ENCODE measurements at regions not wholly inside any gene's neighbourhood (a gene's known extent, or its start where the extent isn't known, plus 50 kb on each side); places are given as distances from the start of the nearest gene placed in this dataset.

GRCh38 chr2:125886153-125886552 lies 769.8 kb upstream of the GYPC start:
- no peak for DNase-seq (ENCODE audit: low spot score)
- no TSS peak for BruUV-seq (replicated peaks)
- Histone ChIP-seq H3K36me3 (ENCODE audit: insufficient read depth, low read length, poor library complexity, severe bottlenecking) (no peaks in the 10 kb centered on the region), H3K9me3 (ENCODE audit: low read depth, low read length, poor library complexity, severe bottlenecking) (peaks cover 12% of the 10 kb centered on the region), H3K27ac (ENCODE audit: low read depth, low read length, poor library complexity, severe bottlenecking) (no peak overlapping the region), H3K27me3 (replicated peaks; ENCODE audit: insufficient read depth, low read depth, low read length, poor library complexity) (no peaks in the 10 kb centered on the region), H3K4me3 (ENCODE audit: low read depth, low read length, poor library complexity, severe bottlenecking) (no peak overlapping the region), H3K4me1 (ENCODE audit: insufficient read depth, low read length, poor library complexity, severe bottlenecking) (no peaks in the 10 kb centered on the region)
- TF ChIP-seq CTCF (conservative IDR thresholded peaks at IDR 0.05; ENCODE audit: low read depth, low read length) (no peak), EZH2 (IDR thresholded peaks at IDR 0.05; ENCODE audit: borderline replicate concordance, low read depth, low read length, poor library complexity, severe bottlenecking) (no peak)
- ChIA-PET CTCF (no interaction called here), POLR2A (ENCODE audit: low non-redundant PET) (no interaction called here)
- intact Hi-C loops (cut with micrococcal nuclease; ENCODE audit: unreplicated experiment): no loop called here

- Histone ChIP-seq H3K27ac (ENCODE audit: low read depth, low read length, poor library complexity, severe bottlenecking) (no peak overlapping the region), H3K4me3 (ENCODE audit: low read depth, low read length, poor library complexity, severe bottlenecking) (no peak overlapping the region), H3K4me1 (ENCODE audit: insufficient read depth, low read length, poor library complexity, severe bottlenecking) (no peaks in the 10 kb centered on the region), H3K27me3 (replicated peaks; ENCODE audit: insufficient read depth, low read depth, low read length, poor library complexity) (no peaks in the 10 kb centered on the region), H3K9me3 (ENCODE audit: low read depth, low read length, poor library complexity, severe bottlenecking) (peaks cover 30% of the 10 kb centered on the region), H3K36me3 (ENCODE audit: insufficient read depth, low read length, poor library complexity, severe bottlenecking) (no peaks in the 10 kb centered on the region)
- CTCF ChIA-PET: no interaction called here
- POLR2A ChIA-PET (ENCODE audit: low non-redundant PET): no interaction called here
- DNase-seq (ENCODE audit: low spot score): no peak
- TF ChIP-seq EZH2 (IDR thresholded peaks at IDR 0.05; ENCODE audit: borderline replicate concordance, low read depth, low read length, poor library complexity, severe bottlenecking) (no peak), CTCF (conservative IDR thresholded peaks at IDR 0.05; ENCODE audit: low read depth, low read length) (no peak)
- no TSS peak for BruUV-seq (replicated peaks)
- intact Hi-C loops (cut with micrococcal nuclease; ENCODE audit: unreplicated experiment): no loop called here
Observed at GRCh38 chr2:125901278-125901677, 754.7 kb upstream of the GYPC start.

GRCh38 chr2:125925891-125926546 lies 729.9 kb upstream of the GYPC start:
- no peaks in the 10 kb centered on the region for H3K4me1 ChIP-seq (ENCODE audit: insufficient read depth, low read length, poor library complexity, severe bottlenecking)
- no peak for DNase-seq (ENCODE audit: low spot score)
- CTCF ChIA-PET: no interaction called here
- no peak for TF ChIP-seq CTCF (conservative IDR thresholded peaks at IDR 0.05; ENCODE audit: low read depth, low read length)
- no peak for TF ChIP-seq EZH2 (IDR thresholded peaks at IDR 0.05; ENCODE audit: borderline replicate concordance, low read depth, low read length, poor library complexity, severe bottlenecking)
- no peaks in the 10 kb centered on the region for H3K27me3 ChIP-seq (replicated peaks; ENCODE audit: insufficient read depth, low read depth, low read length, poor library complexity)
- POLR2A ChIA-PET (ENCODE audit: low non-redundant PET): interaction anchor here (0.6 kb wide), 1 partner anchor 42 kb away, joined by 3 read pairs; no protein-coding TSS in a partner anchor
- no TSS peak for BruUV-seq (replicated peaks)
- no peaks in the 10 kb centered on the region for H3K9me3 ChIP-seq (ENCODE audit: low read depth, low read length, poor library complexity, severe bottlenecking)
- no peak overlapping the region for H3K27ac ChIP-seq (ENCODE audit: low read depth, low read length, poor library complexity, severe bottlenecking)
- H3K36me3 ChIP-seq (ENCODE audit: insufficient read depth, low read length, poor library complexity, severe bottlenecking): no peaks in the 10 kb centered on the region
- intact Hi-C loops (cut with micrococcal nuclease; ENCODE audit: unreplicated experiment): no loop called here
- H3K4me3 ChIP-seq (ENCODE audit: low read depth, low read length, poor library complexity, severe bottlenecking): no peak overlapping the region
